MM.1S (cell line): ENCODE measurements at regions not wholly inside any gene's neighbourhood (a gene's known extent, or its start where the extent isn't known, plus 50 kb on each side); places are given as distances from the start of the nearest gene placed in this dataset.

Experiments
- EZH2 ChIP-seq: fragments of 300-600 bp; sonication (generic); optimal IDR thresholded peaks from 2 replicates; pipeline ENCODE3; 2017; ENCODE audit warnings: low read depth, mild to moderate bottlenecking, antibody characterized with exemption, low read length, mixed read lengths
- EZH2phosphoT487 ChIP-seq: fragments of 300-600 bp; sonication (generic); IDR thresholded peaks from 2 replicates; pipeline ENCODE4 v1.6.1; 2018; ENCODE audit warnings: antibody characterized with exemption, low read length
- TF ChIP-seq, protein P1 (sequence below): fragments of 300-600 bp; sonication (generic); IDR thresholded peaks from 2 replicates; pipeline ENCODE4 v1.5.1; 2016; ENCODE audit warnings: antibody characterized with exemption, low read length, mixed read lengths

DNA sequence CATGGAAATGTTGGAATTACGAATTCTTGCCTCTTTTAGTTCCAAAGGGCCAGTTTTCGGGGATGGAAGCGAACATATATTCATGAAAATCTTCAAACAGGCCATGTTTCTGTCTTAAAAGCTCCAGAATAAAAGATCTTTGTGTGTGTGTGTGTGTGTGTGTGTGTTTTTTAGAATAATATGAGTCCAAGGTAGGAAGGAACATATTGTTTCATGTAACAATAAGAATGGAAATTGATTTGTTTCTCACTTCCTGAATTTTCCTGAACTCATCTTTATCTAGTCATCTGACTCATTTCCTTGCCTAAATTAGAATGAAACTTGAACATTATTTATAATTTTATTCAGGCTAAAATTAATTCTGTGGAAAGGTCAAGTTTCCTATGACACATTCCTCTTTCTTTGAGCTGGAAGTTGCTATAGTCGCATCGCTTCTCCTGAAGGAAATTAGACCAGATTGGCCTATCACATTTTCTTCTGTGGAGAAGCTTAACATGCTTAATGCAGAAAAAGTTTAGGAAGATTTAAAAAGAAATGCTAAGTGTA, 805.1 kb upstream of the ADAMTS5 start:
- TF ChIP-seq, protein P1, sequence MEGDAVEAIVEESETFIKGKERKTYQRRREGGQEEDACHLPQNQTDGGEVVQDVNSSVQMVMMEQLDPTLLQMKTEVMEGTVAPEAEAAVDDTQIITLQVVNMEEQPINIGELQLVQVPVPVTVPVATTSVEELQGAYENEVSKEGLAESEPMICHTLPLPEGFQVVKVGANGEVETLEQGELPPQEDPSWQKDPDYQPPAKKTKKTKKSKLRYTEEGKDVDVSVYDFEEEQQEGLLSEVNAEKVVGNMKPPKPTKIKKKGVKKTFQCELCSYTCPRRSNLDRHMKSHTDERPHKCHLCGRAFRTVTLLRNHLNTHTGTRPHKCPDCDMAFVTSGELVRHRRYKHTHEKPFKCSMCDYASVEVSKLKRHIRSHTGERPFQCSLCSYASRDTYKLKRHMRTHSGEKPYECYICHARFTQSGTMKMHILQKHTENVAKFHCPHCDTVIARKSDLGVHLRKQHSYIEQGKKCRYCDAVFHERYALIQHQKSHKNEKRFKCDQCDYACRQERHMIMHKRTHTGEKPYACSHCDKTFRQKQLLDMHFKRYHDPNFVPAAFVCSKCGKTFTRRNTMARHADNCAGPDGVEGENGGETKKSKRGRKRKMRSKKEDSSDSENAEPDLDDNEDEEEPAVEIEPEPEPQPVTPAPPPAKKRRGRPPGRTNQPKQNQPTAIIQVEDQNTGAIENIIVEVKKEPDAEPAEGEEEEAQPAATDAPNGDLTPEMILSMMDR, result no peak
- TF ChIP-seq EZH2, result no peak
- no peak for TF ChIP-seq EZH2phosphoT487
